MM.1S (cell line): ENCODE measurements at regions not wholly inside any gene's neighbourhood (a gene's known extent, or its start where the extent isn't known, plus 50 kb on each side); places are given as distances from the start of the nearest gene placed in this dataset.

ENCODE experiments used
- DNase-seq: peaks from one replicate; pipeline ENCODE4 v3.0.0-alpha.2; 2015
- H2AFZ ChIP-seq: fragments of 300-600 bp; sonication (generic); 2 replicates; pipeline ENCODE4 v1.6.0; 2016; ENCODE audit warnings: antibody characterized with exemption, low read length
- H3F3A ChIP-seq: fragments of 300-600 bp; sonication (generic); 2 replicates; pipeline ENCODE4 v1.6.1; 2016; ENCODE audit warnings: mild to moderate bottlenecking, antibody characterized with exemption, low read length, moderate library complexity, mixed read lengths; ENCODE audit not compliant: insufficient read depth
- H3K27ac ChIP-seq: fragments of 300-600 bp; sonication (generic); 2 replicates; pipeline ENCODE4 v1.5.1; 2016; ENCODE audit warnings: mild to moderate bottlenecking, low read length
- H3K27me3 ChIP-seq: fragments of 300-600 bp; sonication (generic); replicated peaks from 2 replicates; pipeline ENCODE4 v1.6.0; 2016; ENCODE audit warnings: low read length; ENCODE audit not compliant: insufficient read depth
- H3K36me3 ChIP-seq: fragments of 300-600 bp; sonication (generic); replicated peaks from 2 replicates; pipeline ENCODE4 v1.6.1; 2016; ENCODE audit warnings: mild to moderate bottlenecking, low read length, mixed read lengths; ENCODE audit not compliant: insufficient read depth
- H3K4me1 ChIP-seq: fragments of 300-600 bp; sonication (generic); 2 replicates; pipeline ENCODE4 v1.6.1; 2016; ENCODE audit warnings: low read length, mixed read lengths
- H3K4me2 ChIP-seq: fragments of 300-600 bp; sonication (generic); 2 replicates; pipeline ENCODE4 v1.6.0; 2016; ENCODE audit warnings: low read depth, low read length
- H3K4me3 ChIP-seq: fragments of 300-600 bp; sonication (generic); 2 replicates; pipeline ENCODE4 v1.5.1; 2016; ENCODE audit warnings: low read length, mixed read lengths
- H3K79me2 ChIP-seq: fragments of 300-600 bp; sonication (generic); 2 replicates; pipeline ENCODE4 v1.6.1; 2016; ENCODE audit warnings: mixed run types, low read length, mixed read lengths
- H3K9ac ChIP-seq: fragments of 300-600 bp; sonication (generic); 2 replicates; pipeline ENCODE4 v1.6.1; 2016; ENCODE audit warnings: low read length, mixed read lengths
- H3K9me2 ChIP-seq: fragments of 300-600 bp; sonication (generic); replicated peaks from 2 replicates; pipeline ENCODE4 v1.6.1; 2016; ENCODE audit warnings: mild to moderate bottlenecking, low read length, mixed read lengths; ENCODE audit not compliant: insufficient read depth
- H3K9me3 ChIP-seq: fragments of 300-600 bp; sonication (generic); replicated peaks from 2 replicates; pipeline ENCODE4 v1.6.1; 2016; ENCODE audit warnings: mild to moderate bottlenecking, low read length, mixed read lengths; ENCODE audit not compliant: insufficient read depth
- H4K20me1 ChIP-seq: fragments of 300-600 bp; sonication (generic); 2 replicates; pipeline ENCODE4 v1.6.1; 2016; ENCODE audit warnings: mild to moderate bottlenecking, low read length, moderate library complexity, mixed read lengths; ENCODE audit not compliant: insufficient read depth
- CTCF ChIP-seq: fragments of 300-600 bp; sonication (generic); IDR thresholded peaks from 2 replicates; pipeline ENCODE4 v1.5.1; 2016; ENCODE audit warnings: antibody characterized with exemption, low read length, mixed read lengths
- EZH2 ChIP-seq: fragments of 300-600 bp; sonication (generic); optimal IDR thresholded peaks from 2 replicates; pipeline ENCODE3; 2017; ENCODE audit warnings: low read depth, mild to moderate bottlenecking, antibody characterized with exemption, low read length, mixed read lengths
- EZH2phosphoT487 ChIP-seq: fragments of 300-600 bp; sonication (generic); IDR thresholded peaks from 2 replicates; pipeline ENCODE4 v1.6.1; 2018; ENCODE audit warnings: antibody characterized with exemption, low read length

- TF ChIP-seq CTCF (no peak), EZH2phosphoT487 (no peak), EZH2 (no peak)
- H3K79me2 ChIP-seq: peaks cover 33% of the 10 kb centered on the region
- no peak overlapping the region for H2AFZ ChIP-seq
- no peaks in the 10 kb centered on the region for H3K36me3 ChIP-seq
- no peak for DNase-seq
- no peaks in the 10 kb centered on the region for H3K9me3 ChIP-seq
- H3K4me2 ChIP-seq: peak overlapping the region; percentile 93
- peaks cover 47% of the 10 kb centered on the region for H3F3A ChIP-seq
- H3K4me3 ChIP-seq: peak overlapping the region; percentile 17; the same call in 1 of the 2 replicates
- peaks cover 36% of the 10 kb centered on the region for H3K4me1 ChIP-seq
- H4K20me1 ChIP-seq: no peaks in the 10 kb centered on the region
- no peaks in the 10 kb centered on the region for H3K9me2 ChIP-seq
- H3K27ac ChIP-seq: peak overlapping the region; percentile 98; the same call in 1 of the 2 replicates
- H3K9ac ChIP-seq: peak overlapping the region; percentile 51; the same call in 1 of the 2 replicates
- H3K27me3 ChIP-seq: no peaks in the 10 kb centered on the region
Observed at GRCh38 chr20:53658322-53658721, 64.7 kb upstream of the ZNF217 start.

- Histone ChIP-seq H3K4me3 (peak overlapping the region; percentile 17), H3K4me1 (peaks cover 42% of the 10 kb centered on the region), H3K27ac (peak overlapping the region; percentile 98; the same call in 1 of the 2 replicates), H3K79me2 (peaks cover 33% of the 10 kb centered on the region), H3K9me3 (no peaks in the 10 kb centered on the region), H2AFZ (peak overlapping the region; percentile 49), H3K9me2 (no peaks in the 10 kb centered on the region), H3K9ac (peak overlapping the region; percentile 51; the same call in 1 of the 2 replicates), H3F3A (peaks cover 53% of the 10 kb centered on the region), H3K27me3 (no peaks in the 10 kb centered on the region), H4K20me1 (no peaks in the 10 kb centered on the region), H3K36me3 (no peaks in the 10 kb centered on the region), H3K4me2 (peak overlapping the region; percentile 93)
- no peak for DNase-seq
- TF ChIP-seq CTCF: no peak
- no peak for TF ChIP-seq EZH2phosphoT487
- TF ChIP-seq EZH2: no peak
Observed at GRCh38 chr20:53657732-53658131, 64.1 kb upstream of the ZNF217 start.

- no peaks in the 10 kb centered on the region for H3K27me3 ChIP-seq
- H3K27ac ChIP-seq: peak overlapping the region; percentile 98
- H3K9me3 ChIP-seq: no peaks in the 10 kb centered on the region
- H4K20me1 ChIP-seq: no peaks in the 10 kb centered on the region
- peaks cover 33% of the 10 kb centered on the region for H3K79me2 ChIP-seq
- H3F3A ChIP-seq: peaks cover 58% of the 10 kb centered on the region
- H3K4me1 ChIP-seq: peaks cover 45% of the 10 kb centered on the region
- peak overlapping the region; percentile 49 for H2AFZ ChIP-seq
- peak overlapping the region; percentile 51; the same call in 1 of the 2 replicates for H3K9ac ChIP-seq
- H3K4me3 ChIP-seq: peak overlapping the region; percentile 17
- H3K9me2 ChIP-seq: no peaks in the 10 kb centered on the region
- peak overlapping the region; percentile 93 for H3K4me2 ChIP-seq
- TF ChIP-seq CTCF: no peak
- no peak for TF ChIP-seq EZH2phosphoT487
- TF ChIP-seq EZH2: no peak
- no peaks in the 10 kb centered on the region for H3K36me3 ChIP-seq
- peak; percentile 37 for DNase-seq
Observed at GRCh38 chr20:53657279-53657678, 63.6 kb upstream of the ZNF217 start.
